Stimulated activated CD4-positive, alpha-beta T cell treated with anti-CD3 and anti-CD28 coated beads, Interleukin-15, amount 100 ng/mL, for 48 hours (primary cell): ENCODE measurements at regions not wholly inside any gene's neighbourhood (a gene's known extent, or its start where the extent isn't known, plus 50 kb on each side); places are given as distances from the start of the nearest gene placed in this dataset.

Experiments
- DNase-seq, 2 donors: peaks; one replicate each; pipeline ENCODE4 v3.0.0-alpha.2; 2020; ENCODE audit warnings: low read depth in 2 of 2

DNA sequence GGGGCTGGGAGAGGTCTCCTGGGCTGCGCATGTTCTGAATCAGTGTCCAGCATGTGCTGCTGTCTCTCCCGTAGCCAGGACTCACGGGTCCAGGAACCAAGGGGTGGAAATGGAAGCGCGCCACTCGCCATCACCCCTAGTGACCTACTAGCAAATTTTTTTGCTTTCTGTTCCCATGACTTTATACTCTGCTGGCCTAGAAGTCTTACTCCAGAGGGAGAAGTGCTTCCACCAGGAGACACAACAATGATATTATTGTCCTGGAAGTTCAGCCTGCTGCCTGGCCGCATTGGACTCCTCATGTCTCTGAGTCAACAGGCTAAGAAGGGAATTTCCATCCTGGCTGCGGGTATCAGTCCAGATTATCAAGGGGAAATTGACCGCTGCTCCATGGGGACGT lies 729.7 kb downstream of the BRD1 start:
- DNase-seq, result no peak

DNA sequence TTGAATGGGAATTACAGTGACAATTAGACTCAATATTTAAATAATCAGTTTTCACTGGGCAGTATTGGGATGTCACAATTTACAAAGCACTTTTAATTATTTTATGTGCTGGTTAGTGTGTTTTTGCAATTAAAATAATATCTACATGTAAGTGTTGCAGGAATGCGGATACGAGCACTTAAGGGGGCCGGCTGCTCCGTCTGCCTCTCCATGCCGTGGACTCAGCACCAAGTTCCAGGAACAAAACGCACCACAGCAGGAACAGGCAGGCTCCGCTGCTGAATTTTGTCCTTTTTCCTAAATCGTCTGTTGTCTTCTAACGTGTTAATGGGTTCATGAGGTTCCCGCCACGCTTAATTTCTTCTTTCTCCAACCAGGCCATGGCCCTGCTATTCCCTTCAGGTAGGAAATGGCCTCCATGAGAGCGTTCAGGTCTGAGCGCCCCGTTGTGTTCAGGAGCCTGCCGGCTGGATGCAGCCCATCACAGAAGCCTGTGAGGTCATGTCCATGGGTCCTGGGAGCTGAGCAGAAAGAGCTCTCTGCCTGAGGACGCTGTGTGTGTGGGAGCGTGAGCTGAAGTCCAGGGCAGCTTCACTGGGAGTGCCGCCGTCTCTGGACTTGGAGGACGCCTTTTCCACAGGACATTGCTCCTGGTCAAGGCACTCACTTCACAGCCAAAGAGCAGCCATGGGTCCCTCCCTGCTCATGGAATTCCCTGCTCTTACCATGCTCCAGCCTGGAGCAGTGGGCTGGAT lies 730.3 kb downstream of the BRD1 start:
- no peak for DNase-seq

DNA sequence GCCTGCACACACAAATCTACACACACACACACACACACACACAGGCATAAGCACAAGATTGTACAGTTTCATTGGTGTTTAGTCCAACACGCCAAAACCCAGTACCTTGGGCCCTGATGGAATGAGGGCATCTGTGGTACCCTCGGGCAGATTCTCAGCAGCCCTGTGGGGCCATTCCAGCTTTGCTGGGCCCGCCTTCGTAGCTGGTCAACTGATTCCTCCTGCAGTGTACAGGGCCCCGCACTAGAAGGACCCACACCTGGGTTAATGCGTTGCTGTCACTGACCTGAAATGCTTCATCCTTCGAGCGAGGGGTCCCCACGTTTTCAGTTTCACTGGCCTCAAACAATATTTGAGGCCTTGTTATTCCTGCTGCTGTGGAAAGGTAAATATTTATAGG lies 731.2 kb downstream of the BRD1 start:
- no peak for DNase-seq

DNA sequence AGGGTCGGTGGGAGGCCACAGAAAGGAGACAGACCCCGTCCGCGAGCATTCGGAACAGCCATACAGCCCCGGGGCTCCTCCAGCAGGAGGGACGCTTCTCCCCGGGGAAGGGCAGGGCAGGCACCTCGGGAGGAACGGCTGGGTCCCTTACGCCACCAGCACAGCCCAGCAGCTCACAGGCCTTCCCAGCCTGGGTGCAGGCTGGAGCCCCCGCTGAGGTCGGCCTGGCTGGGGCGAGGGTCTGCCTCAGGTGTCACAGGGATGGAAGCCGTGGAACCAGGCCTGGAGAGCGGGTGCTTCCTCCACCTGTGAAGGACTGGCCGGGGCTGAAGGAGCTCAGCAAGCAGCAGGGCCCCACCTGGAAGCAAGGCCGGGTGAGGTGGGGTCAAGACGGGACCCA lies 732.3 kb downstream of the BRD1 start:
- no peak for DNase-seq

DNA sequence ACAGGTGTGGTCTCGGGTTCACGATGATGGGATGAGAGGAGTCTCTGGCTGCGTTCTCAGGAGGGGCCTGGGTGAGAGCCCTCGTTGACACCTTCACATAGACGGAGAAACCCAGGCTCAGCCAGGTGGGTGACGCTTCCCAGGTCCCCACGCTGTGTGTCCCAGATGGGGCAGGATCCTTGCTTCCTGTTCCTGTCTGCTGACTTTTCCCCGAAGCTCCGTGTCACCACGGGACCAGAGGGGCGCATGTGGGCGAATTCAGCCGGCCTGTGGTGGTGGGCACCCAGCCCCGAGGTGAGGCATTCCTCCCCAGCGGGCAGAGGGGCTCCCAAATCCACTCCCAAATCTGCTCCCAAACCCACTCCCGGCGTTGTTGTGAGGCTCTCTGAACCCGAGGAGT lies 732.8 kb downstream of the BRD1 start:
- DNase-seq, result no peak

DNA sequence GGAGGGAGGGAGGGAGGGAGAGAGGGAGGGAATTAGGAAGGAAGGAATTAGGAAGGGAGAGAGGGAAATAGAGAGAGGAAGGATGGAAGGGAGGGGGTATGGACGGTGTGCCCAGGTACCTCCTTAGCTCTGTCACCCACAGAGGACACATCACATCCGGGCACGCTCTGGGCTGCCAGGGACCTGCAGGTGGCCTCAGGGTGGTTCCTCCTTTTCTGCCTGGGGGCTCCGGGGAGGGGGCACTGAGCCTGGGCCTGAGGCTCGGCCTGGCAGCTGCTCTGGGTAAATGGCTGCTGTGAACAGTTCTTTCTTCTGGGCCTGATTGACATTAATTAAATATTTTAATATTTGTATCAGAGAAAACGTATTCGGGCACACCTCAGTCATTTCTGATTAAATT lies 733.5 kb downstream of the BRD1 start:
- DNase-seq, result no peak

DNA sequence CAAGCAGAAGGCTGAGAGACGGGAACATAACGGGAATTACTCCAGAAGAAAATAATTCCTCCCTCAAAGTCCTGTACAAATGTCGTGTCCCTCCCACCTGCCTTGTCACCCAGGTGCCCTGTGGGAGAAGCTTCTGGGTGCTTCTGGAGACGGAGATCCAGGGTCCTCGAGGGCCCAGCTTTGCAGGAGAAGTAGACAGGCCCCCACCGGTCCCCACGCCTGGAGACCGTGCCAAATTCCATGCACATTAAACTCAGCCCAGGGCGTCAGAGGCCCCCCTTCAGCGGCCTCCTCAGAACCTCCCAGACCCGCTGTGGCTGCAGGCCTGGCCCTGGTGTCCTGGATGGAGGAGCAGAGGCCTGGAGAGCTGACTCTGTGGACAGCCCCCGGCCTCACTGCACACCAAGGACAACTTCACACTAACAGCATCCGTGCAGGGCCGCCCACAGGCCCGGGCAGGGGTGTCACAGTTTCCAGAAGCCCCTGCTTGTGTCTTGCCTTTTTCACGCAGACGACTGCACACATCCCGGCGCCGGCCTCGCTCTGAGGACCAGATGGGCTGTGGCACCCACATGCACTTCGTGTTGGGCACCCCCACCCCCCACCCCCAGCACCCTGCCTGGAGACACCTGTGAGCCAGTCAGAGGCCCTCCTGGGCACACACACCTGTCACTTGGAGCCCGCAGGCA lies 734.3 kb downstream of the BRD1 start:
- no peak for DNase-seq

DNA sequence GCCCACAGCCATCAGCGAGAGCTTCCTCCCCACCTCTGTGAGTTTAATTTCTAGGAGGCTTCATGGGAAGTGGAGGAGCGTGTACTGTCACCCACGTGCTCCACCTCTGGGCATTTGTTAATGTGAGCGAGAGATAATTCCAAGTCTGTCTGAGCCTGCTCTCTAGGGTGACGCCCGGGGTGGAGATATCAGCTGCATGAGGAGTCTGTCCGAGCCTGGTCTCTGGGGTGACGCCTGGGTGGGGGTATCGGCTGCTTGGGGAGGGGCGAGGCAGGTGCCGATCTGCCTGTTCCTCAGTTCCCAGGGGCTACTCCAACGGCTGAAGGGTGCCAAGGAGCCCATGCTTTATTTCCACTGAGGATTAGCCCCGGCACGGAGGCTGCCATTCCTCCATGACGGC lies 735.0 kb downstream of the BRD1 start:
- no peak for DNase-seq

DNA sequence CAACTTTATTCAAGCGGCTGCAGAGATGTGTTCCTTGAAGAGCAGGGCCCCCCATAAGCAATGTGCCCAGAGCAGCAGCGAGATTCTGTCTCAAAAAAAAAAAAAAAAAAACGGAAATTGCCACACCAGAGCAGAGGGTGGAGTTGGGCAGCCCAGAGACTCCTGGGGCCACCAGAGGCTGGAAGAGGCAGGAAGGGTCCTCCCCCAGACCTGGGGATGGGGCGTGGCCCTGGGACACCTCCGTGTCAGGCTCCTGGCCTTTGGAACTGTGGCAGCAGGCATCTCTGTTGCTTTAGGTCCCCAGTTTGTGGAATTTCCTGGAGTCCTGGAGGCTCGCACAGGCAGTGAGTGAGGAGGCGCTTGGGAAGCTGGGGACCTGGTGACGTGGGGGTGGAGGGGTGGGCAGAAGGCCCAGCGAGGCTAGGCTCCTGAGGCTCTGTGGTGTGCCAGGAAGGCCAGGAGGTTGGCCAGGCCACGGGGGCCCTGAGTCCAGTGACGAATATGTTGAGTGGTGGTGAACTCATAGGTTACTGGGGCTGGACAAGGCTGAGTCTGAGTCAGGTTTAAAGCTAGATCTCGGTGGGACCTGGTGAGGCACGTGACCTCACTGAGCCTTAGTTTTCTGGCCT lies 735.6 kb downstream of the BRD1 start:
- DNase-seq, result no peak

DNA sequence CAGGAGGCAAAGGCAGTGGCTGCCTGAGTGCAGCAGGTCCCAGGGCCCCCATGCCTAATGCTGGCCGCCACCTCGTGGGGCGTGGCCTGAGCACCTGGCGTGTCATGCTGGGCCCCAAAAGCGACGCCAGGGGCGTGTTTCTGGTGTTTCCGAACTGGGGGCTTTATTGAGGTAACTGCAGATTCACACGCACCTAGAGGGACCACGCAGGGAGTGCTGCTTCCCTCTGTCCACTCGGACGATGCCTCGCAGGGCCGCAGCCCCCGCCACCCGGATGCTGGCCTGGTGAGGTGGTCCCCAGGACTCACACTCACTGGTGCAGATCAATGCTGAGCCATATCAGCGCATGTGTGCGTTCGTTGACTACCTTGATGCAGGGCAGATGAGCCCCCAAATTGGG lies 736.2 kb downstream of the BRD1 start:
- no peak for DNase-seq

DNA sequence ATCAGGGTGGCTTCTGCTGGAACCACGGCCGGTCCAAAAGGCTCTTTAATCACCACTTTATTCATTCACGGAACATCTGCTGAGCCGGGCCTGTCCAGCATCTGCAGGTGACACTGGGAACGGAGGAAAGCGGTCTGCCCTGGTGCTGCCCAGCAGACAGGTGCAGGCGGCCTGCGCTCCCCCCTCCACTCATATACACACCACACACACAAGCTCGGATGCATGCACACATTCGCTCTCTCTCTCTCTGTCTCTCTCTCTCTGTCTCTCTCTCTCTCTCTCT lies 736.9 kb downstream of the BRD1 start:
- no peak for DNase-seq

DNA sequence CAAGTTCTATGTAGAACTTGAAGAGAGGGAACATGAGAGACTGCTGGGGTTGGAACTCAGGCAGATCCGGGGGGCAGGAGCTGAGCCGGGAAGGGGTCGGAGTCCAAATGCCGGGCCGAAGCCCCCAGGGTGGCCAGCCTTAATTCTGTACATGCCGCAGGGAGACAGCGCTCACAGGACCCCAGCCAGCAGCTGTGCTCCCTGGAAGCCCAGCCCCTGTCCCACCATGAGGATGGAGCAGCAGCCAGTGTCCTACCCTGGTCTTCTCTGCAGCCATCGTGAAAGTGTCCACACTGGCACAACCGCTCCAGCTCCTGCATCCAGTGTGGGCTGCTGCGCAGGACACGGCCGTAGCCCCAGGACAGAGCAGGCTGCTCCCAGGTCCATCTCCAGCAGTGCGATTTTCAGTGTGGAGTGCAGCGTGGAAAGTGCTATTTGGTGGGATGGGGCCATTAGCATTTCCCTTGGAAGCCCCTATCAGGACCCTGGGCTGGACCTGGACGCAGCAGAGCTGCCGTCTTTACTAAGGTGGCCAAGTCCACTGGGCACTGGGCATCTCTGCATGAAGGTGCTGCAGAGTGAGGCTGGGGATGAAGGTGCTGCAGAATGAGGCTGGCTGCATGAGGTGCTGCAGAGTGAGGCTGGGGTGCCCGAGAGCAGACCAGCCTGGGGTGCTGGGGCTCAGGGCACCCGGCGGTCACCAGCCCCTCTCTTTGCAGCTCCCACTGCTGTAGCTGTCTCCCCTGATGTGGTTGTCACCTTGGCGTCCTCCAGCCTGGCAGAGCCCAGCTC lies 737.4 kb downstream of the BRD1 start:
- no peak for DNase-seq

DNA sequence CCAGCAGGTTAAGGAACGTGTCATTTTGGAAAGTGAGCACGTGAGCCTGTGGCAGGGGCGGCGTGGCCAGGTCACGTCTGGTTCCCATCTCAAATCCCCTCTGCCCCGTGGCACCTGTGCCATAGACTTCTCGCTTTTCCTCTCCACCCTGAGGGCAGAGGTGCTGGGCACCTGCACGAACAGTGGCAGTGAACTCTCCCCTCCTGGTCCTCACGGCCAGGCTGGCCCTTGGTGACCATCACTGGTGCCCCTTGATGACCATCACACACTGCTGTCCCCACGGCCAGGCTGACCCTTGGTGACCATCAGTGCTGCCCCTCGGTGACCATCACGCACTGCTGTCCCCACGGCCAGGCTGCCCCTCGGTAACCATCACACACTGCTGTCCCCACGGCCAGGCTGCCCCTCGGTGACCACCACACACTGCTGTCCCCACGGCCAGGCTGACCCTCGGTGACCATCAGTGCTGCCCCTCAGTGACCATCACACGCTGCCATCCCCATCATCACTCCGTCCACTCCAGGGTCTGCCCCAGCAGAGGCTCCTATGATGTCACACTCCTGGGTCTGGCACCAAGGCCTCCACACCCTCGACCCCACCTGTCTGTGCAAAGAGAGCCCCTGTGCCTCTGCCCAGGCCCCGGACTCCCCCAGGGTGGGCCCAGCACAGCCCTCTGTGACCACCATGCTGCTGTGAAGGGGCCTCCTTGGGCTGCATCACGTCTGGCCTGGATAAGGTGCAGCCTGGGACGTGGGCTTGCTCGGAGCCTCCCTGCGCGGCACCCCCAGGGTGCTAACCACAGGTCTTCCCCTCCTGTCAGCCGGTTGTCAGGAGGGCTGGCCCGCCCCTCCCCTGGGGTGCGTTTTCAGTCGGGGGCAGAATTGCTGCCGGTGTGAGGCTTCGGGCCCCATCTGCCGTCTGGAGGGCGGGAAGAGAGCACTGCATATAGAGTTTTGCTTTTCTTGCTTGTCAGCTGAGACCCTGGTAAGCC lies 738.6 kb downstream of the BRD1 start:
- DNase-seq, result no peak

DNA sequence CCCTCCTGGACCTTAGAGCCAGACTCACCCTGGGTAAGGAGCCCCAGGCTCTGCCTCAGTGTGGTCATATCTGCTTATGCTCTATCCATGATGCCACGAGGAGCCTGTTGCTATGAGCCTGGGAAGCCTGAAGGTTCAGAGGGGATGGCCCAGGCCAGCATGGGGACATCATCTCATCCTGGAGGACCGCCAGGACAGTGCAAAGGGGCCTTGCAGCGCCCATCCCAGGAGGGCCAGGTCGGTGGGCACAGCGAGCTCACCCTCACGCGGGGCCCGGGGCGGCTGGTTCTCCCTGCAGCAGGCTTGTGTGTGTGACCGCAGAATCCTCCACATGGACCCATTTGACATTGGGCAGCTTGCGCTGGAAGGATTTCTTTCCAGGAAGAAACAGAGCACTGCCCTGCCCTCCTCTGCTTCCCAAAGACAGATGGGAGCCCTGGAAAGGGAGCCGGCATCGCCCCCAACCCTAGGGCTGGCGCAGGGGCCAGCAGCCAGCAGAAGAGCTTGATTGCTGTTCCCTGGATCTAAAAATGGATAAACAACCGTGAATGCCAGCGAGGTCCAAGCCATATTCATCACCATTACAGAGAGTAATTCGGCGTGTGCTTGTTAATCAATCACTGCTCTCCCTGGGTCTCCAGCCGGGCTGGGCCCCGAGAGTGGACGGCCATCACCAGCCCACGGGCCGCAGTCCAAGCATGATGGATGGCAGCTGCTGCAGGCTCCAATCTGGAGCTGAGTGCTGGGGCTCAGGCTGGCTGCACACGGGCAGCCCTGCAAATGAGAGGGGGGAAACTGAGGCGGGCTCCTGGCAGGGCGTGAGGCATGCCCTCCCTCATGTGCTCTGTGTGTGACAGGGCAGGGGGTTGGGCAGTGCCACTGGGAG lies 739.7 kb downstream of the BRD1 start:
- DNase-seq, result no peak

DNA sequence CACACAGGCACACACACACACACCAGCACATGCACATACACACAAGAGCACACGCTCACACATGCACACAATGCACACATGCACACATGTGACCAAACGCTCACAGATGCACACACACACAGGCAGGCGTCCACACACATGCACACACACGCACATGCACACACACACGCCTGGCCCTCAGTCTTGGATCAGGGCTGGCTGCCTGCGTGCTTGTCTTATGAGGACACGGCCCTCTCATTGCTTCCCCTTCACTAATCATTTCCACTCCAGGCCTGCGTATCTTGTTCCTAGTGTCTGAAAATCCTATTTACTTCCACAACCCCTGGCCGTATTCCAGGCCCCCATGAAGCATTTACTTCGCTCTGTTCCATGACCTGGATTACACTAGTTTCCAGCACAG lies 740.5 kb downstream of the BRD1 start:
- DNase-seq, result no peak

DNA sequence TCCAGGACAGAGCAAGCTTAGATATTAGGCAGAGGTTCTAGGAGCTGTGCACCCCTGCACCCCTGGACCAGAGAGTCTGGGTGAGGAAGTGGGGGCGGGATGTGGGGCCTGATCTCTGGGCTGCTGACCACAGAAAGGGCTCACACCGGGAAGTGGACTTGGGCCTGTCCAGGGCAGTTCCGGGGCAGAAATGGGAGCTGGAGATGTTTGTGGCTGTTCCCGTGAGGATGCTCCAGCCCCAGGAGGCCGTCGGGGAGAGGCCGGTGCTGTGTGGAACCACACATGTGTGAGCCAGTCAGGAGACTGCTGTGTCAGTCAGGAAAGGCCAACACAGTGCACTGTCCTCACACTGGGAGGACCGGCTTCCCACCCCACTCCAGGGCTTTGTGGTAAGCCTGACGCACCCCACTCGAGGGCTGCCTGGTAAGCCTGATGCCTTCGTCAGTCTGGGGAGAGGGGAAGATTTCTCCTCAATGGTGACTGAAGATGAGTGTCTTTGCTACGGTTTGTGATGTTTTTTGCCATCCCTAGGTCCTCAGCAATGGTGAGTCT lies 741.0 kb downstream of the BRD1 start:
- no peak for DNase-seq

DNA sequence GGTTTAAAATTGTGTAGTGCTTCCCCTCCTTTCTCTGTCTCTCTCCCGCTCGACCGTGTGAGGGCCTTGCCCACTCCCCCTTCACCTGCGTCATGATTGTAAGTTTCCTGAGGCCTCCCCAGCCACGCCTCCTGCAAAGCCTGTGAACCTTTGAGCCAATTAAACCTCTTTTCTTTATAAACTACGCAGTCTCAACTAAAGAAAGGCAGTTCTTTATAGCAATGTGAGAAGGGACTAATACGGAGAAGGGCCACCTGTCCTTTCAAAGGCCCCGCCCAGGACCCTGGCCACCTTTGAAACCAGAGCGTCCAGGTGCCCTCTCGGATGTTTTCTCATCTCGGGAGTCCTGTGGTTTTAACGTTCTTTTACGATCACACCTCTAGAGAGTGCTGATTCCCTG lies 741.5 kb downstream of the BRD1 start:
- no peak for DNase-seq

DNA sequence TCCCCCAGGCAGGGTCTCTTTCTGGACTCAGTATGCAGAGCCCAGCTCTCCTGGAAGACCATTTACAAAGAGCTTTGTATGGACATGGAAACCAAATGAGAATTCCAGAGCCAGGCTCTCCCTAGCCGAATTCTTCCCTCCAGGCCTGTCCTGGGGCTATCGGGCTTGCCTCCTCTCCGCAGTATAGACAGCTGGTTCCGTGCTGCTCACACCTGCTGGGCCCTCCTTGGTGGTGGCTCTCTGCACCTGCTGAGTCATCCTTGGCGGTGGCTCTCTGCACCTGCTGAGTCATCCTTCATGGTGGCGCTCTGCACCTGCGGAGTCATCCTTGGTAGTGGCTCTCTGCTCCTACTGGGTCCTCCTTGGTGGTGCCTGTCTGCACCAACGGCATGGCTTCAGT lies 743.5 kb downstream of the BRD1 start:
- DNase-seq, result no peak

DNA sequence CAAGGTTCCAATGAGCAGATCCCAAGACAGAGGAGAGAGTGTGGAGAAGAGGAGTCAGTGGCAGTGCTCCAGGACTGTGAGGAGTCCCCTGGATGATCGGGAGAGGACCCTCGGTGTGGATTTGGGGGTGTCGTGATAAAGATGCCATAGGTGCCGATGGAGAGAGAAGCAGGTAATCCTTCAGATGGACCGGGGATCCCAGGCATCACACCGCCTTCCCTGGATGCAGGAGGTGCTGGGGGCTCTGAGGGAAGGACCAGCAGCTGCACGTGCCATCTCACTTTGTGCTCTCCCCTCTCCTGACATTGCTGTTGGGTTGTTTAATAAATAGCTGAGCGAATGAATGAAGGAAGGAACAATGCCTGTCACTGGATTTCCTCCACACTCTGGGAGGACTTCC lies 744.1 kb downstream of the BRD1 start:
- DNase-seq, result no peak

DNA sequence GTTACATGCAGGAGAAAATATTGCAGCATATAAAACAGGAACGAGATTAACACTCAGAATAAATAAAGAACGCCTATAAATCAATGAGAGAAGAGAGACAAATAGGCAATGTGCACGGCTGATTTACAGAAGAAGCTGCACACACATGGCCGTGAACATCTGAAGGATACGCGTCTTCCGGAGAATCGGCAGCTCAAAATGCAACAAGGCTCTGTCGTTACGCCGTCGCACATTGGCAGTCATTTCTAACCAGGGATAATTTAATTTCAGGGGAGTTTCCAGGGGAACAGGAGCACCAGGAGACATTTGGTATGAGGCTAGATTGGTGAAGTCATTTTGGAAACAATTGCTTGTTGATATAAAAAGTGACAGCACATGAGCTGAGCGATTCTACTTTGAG lies 745.2 kb downstream of the BRD1 start:
- DNase-seq, result no peak
